ENCODE measurements at regions not wholly inside any gene's neighbourhood (a gene's known extent, or its start where the extent isn't known, plus 50 kb on each side); places are given as distances from the start of the nearest gene placed in this dataset.

DNA sequence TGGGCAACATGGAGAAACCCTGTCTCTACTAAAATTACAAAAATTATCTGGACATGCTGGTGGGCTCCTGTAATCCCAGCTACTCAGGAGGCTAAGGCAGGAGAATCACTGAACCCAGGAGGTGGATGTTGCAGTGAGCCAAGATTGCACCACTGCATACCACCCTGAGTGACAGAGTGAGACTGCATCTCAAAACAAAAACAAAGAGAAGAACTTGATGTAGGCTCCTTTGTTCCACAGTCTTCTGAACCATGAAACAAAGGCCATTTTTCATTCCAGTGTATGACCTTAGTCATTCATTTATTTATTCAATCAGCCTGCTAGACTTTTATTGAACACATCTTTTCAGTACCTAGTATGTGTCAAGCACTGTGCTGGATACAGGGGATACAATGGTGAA is 369.6 kb downstream of the FAT3 start:
- TF ChIP-seq POLR2A (IDR thresholded peaks at IDR 0.05): no peak
- TF ChIP-seq, protein P1, sequence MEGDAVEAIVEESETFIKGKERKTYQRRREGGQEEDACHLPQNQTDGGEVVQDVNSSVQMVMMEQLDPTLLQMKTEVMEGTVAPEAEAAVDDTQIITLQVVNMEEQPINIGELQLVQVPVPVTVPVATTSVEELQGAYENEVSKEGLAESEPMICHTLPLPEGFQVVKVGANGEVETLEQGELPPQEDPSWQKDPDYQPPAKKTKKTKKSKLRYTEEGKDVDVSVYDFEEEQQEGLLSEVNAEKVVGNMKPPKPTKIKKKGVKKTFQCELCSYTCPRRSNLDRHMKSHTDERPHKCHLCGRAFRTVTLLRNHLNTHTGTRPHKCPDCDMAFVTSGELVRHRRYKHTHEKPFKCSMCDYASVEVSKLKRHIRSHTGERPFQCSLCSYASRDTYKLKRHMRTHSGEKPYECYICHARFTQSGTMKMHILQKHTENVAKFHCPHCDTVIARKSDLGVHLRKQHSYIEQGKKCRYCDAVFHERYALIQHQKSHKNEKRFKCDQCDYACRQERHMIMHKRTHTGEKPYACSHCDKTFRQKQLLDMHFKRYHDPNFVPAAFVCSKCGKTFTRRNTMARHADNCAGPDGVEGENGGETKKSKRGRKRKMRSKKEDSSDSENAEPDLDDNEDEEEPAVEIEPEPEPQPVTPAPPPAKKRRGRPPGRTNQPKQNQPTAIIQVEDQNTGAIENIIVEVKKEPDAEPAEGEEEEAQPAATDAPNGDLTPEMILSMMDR (IDR thresholded peaks at IDR 0.05): no peak

All from body of pancreas (tissue), 4 donors.